ENCODE measurements at regions not wholly inside any gene's neighbourhood (a gene's known extent, or its start where the extent isn't known, plus 50 kb on each side); places are given as distances from the start of the nearest gene placed in this dataset.

GRCh38 chr3:64983583-64984359, 296.0 kb upstream of the ADAMTS9 start:
- no peaks in the 10 kb centered on the region for H3K27me3 ChIP-seq (ENCODE audit: insufficient read depth, low read length)
- no peak overlapping the region for H3K27ac ChIP-seq (ENCODE audit: low read depth, low read length)
- H3K36me3 Mint-ChIP-seq (ENCODE audit: low read depth, unreplicated experiment), result no peaks in the 10 kb centered on the region

GRCh38 chr3:64977308-64978100, 289.7 kb upstream of the ADAMTS9 start:
- no peak overlapping the region for H3K4me3 Mint-ChIP-seq (ENCODE audit: unreplicated experiment)
- no peaks in the 10 kb centered on the region for H3K36me3 ChIP-seq (ENCODE audit: insufficient read depth, low read length)
- TF ChIP-seq CTCF (IDR thresholded peaks at IDR 0.05; ENCODE audit: insufficient read depth, low read depth, low read length) (no peak), EZH2 (IDR thresholded peaks at IDR 0.05; ENCODE audit: insufficient read depth, low read length) (no peak)
- no peaks in the 10 kb centered on the region for H3K9me3 Mint-ChIP-seq (ENCODE audit: unreplicated experiment)
- peak overlapping the region; percentile 41 for H3K9ac ChIP-seq (ENCODE audit: low read length)
- peak; percentile 50 for FAIRE-seq
- no peaks in the 10 kb centered on the region for H3K9me3 ChIP-seq (ENCODE audit: insufficient read depth, low read depth, low read length)
- no peaks in the 10 kb centered on the region for H3K36me3 Mint-ChIP-seq (ENCODE audit: low read depth, unreplicated experiment)
- H3K4me1 ChIP-seq (ENCODE audit: insufficient read depth, low read length), result peaks cover 14% of the 10 kb centered on the region
- H2AFZ ChIP-seq (ENCODE audit: low read depth, low read length), result peak overlapping the region; percentile 23
- peak overlapping the region; percentile 57 for H3K4me2 ChIP-seq (ENCODE audit: low read length)
- no peaks in the 10 kb centered on the region for H3K79me2 ChIP-seq (ENCODE audit: insufficient read depth, low read length)
- peak overlapping the region; percentile 19 for H3K4me3 ChIP-seq (ENCODE audit: insufficient read depth, low read depth, low read length)
- H3K27me3 ChIP-seq (ENCODE audit: insufficient read depth, low read length), result no peaks in the 10 kb centered on the region
- peak overlapping the region; percentile 40 for H3K27ac ChIP-seq (ENCODE audit: low read depth, low read length)
- peak overlapping the region; percentile 69 for H3K27ac Mint-ChIP-seq (ENCODE audit: unreplicated experiment)
- H3K27me3 Mint-ChIP-seq (ENCODE audit: low read depth, unreplicated experiment), result no peaks in the 10 kb centered on the region
- peaks cover 34% of the 10 kb centered on the region for H3K4me1 Mint-ChIP-seq (ENCODE audit: low read depth, unreplicated experiment)
- H4K20me1 ChIP-seq (ENCODE audit: insufficient read depth, low read length), result no peaks in the 10 kb centered on the region
- DNase-seq (ENCODE audit: low read depth), result peak; percentile 85

More at GRCh38 chr3:64983583-64984359, 296.0 kb upstream of the ADAMTS9 start:
- no peak for FAIRE-seq
- Histone ChIP-seq H2AFZ (ENCODE audit: low read depth, low read length) (no peak overlapping the region), H3K4me3 (ENCODE audit: insufficient read depth, low read depth, low read length) (no peak overlapping the region), H4K20me1 (ENCODE audit: insufficient read depth, low read length) (no peaks in the 10 kb centered on the region), H3K4me1 (ENCODE audit: insufficient read depth, low read length) (no peaks in the 10 kb centered on the region), H3K79me2 (ENCODE audit: insufficient read depth, low read length) (no peaks in the 10 kb centered on the region), H3K9me3 (ENCODE audit: insufficient read depth, low read depth, low read length) (no peaks in the 10 kb centered on the region), H3K4me2 (ENCODE audit: low read length) (no peak overlapping the region), H3K9ac (ENCODE audit: low read length) (no peak overlapping the region), H3K36me3 (ENCODE audit: insufficient read depth, low read length) (no peaks in the 10 kb centered on the region)
- Mint-ChIP-seq H3K9me3 (ENCODE audit: unreplicated experiment) (peaks cover 4% of the 10 kb centered on the region), H3K27me3 (ENCODE audit: low read depth, unreplicated experiment) (no peaks in the 10 kb centered on the region), H3K27ac (ENCODE audit: unreplicated experiment) (no peak overlapping the region), H3K4me3 (ENCODE audit: unreplicated experiment) (no peak overlapping the region), H3K4me1 (ENCODE audit: low read depth, unreplicated experiment) (no peaks in the 10 kb centered on the region)
- no peak for DNase-seq (ENCODE audit: low read depth)
- TF ChIP-seq CTCF (IDR thresholded peaks at IDR 0.05; ENCODE audit: insufficient read depth, low read depth, low read length) (no peak), EZH2 (IDR thresholded peaks at IDR 0.05; ENCODE audit: insufficient read depth, low read length) (no peak)
